Keratinocyte (primary cell): ENCODE measurements at regions not wholly inside any gene's neighbourhood (a gene's known extent, or its start where the extent isn't known, plus 50 kb on each side); places are given as distances from the start of the nearest gene placed in this dataset.

Source experiments
- DNase-seq: peaks from one replicate; pipeline ENCODE4 v3.0.0-alpha.2; 2011; ENCODE audit warnings: low read depth, missing footprints, low spot score
- FAIRE-seq: peaks from 2 replicates; lab custom pipeline; 2011; peaks lifted over from hg19 to GRCh38; lab: Jason Lieb, UNC
- H2AFZ ChIP-seq: 2 replicates; pipeline ENCODE4 v1.6.0; 2012; ENCODE audit warnings: low read length, control low read depth, inconsistent platforms; ENCODE audit not compliant: control insufficient read depth
- H3K27ac ChIP-seq: 2 replicates; pipeline ENCODE4 v1.5.1; 2011; ENCODE audit warnings: low read length; ENCODE audit not compliant: control insufficient read depth, insufficient read depth
- H3K27me3 ChIP-seq: 3 replicates; pipeline ENCODE4 v1.6.0; 2011; ENCODE audit warnings: low read length; ENCODE audit not compliant: control insufficient read depth, insufficient read depth; ENCODE audit errors: extremely low read depth
- H3K36me3 ChIP-seq, 2 experiments: 2 replicates in 1 of 2; 3 replicates in 1 of 2; pipeline ENCODE4 v1.5.1; 2011; ENCODE audit warnings: low read length in 2 of 2, mild to moderate bottlenecking in 1 of 2; ENCODE audit not compliant: control insufficient read depth in 2 of 2, insufficient read depth in 2 of 2; ENCODE audit errors: extremely low read depth in 1 of 2
- H3K4me1 ChIP-seq: 3 replicates; pipeline ENCODE4 v1.5.1; 2011; ENCODE audit warnings: low read length; ENCODE audit not compliant: control insufficient read depth, insufficient read depth; ENCODE audit errors: extremely low read depth
- H3K4me2 ChIP-seq: 3 replicates; pipeline ENCODE4 v1.6.0; 2011; ENCODE audit warnings: low read depth, low read length; ENCODE audit not compliant: control insufficient read depth, insufficient read depth; ENCODE audit errors: extremely low read depth
- H3K4me3 ChIP-seq, 3 experiments: fragments of 200-600 bp in 1 of 3; sonication (generic) in 1 of 3; 2 replicates in 2 of 3; 3 replicates in 1 of 3; pipeline ENCODE4 v1.5.1; 2011 to 2016; ENCODE audit warnings: low read length in 3 of 3, mild to moderate bottlenecking in 3 of 3, control low read depth in 2 of 3, inconsistent platforms in 1 of 3, low read depth in 1 of 3, mixed read lengths in 1 of 3, mixed run types in 1 of 3, moderate library complexity in 1 of 3; ENCODE audit not compliant: control insufficient read depth in 2 of 3, insufficient read depth in 2 of 3; ENCODE audit errors: extremely low read depth in 1 of 3
- H3K79me2 ChIP-seq: 2 replicates; pipeline ENCODE4 v1.6.0; 2012; ENCODE audit warnings: low read length; ENCODE audit not compliant: control insufficient read depth, insufficient read depth
- H3K9ac ChIP-seq: 3 replicates; pipeline ENCODE4 v1.6.0; 2011; ENCODE audit warnings: low read length; ENCODE audit not compliant: control insufficient read depth, insufficient read depth; ENCODE audit errors: extremely low read depth
- H3K9me1 ChIP-seq: 3 replicates; pipeline ENCODE4 v1.6.0; 2011; ENCODE audit warnings: low read length; ENCODE audit not compliant: control insufficient read depth, insufficient read depth; ENCODE audit errors: extremely low read depth
- H3K9me3 ChIP-seq: 2 replicates; pipeline ENCODE4 v1.5.1; 2012; ENCODE audit warnings: low read depth, low read length; ENCODE audit not compliant: control insufficient read depth
- H4K20me1 ChIP-seq: 3 replicates; pipeline ENCODE4 v1.6.0; 2011; ENCODE audit warnings: low read length; ENCODE audit not compliant: control insufficient read depth, insufficient read depth; ENCODE audit errors: extremely low read depth
- CTCF ChIP-seq, 3 experiments: IDR thresholded peaks in 1 of 3; conservative IDR thresholded peaks in 1 of 3; optimal IDR thresholded peaks in 1 of 3; 2 replicates in 2 of 3; 3 replicates in 1 of 3; pipeline versions ENCODE3 to v1.5.1; 2011; ENCODE audit warnings: low read length in 3 of 3, mild to moderate bottlenecking in 3 of 3, moderate library complexity in 2 of 3, control low read depth in 1 of 3, inconsistent platforms in 1 of 3; ENCODE audit not compliant: insufficient read depth in 2 of 3; ENCODE audit errors: extremely low read depth in 1 of 3
- EZH2 ChIP-seq: IDR thresholded peaks from one replicate; pipeline ENCODE4 v1.6.1; 2012; ENCODE audit warnings: inconsistent platforms, mild to moderate bottlenecking, low read length, moderate library complexity
- dilution Hi-C: fragments of 300-500 bp; cut with MboI; formaldehyde crosslinking; loops from one replicate; pipeline ENCODE4 v1.7.0; 2020; ENCODE audit warnings: low sequenced_read_pairs; ENCODE audit not compliant: extremely low pct_ligation_motif_present

GRCh38 chr18:76622651-76623050 lies 127.6 kb upstream of the ZNF516 start:
- FAIRE-seq (no peak), DNase-seq (no peak)
- Histone ChIP-seq H3K4me1 (peaks cover 26% of the 10 kb centered on the region), H3K4me2 (no peak overlapping the region), H3K4me3 (no peak overlapping the region), H3K79me2 (no peaks in the 10 kb centered on the region), H3K9ac (no peak overlapping the region), H4K20me1 (no peaks in the 10 kb centered on the region), H3K9me3 (no peaks in the 10 kb centered on the region), H3K27ac (no peak overlapping the region), H3K36me3 (no peaks in the 10 kb centered on the region), H2AFZ (no peak overlapping the region), H3K9me1 (no peaks in the 10 kb centered on the region), H3K27me3 (no peaks in the 10 kb centered on the region)
- TF ChIP-seq CTCF (optimal IDR thresholded peaks at IDR 0.05 in 1 of 3, IDR thresholded peaks at IDR 0.05 in 1 of 3, conservative IDR thresholded peaks at IDR 0.05 in 1 of 3; ENCODE audit: extremely low read depth in 1 of 3, insufficient read depth in 2 of 3, low read length in 3 of 3) = no peak
- dilution Hi-C loops = no loop called here

- Histone ChIP-seq H3K9me3 (no peaks in the 10 kb centered on the region), H3K27ac (peak overlapping the region; percentile 57), H3K36me3 (no peaks in the 10 kb centered on the region), H2AFZ (peak overlapping the region; percentile 83), H3K9me1 (no peaks in the 10 kb centered on the region), H4K20me1 (no peaks in the 10 kb centered on the region), H3K4me3 (peak overlapping the region in 1 of 3 experiments; percentile 30), H3K9ac (peak overlapping the region; percentile 34), H3K4me1 (peaks cover 26% of the 10 kb centered on the region), H3K4me2 (peak overlapping the region; percentile 87), H3K79me2 (no peaks in the 10 kb centered on the region), H3K27me3 (no peaks in the 10 kb centered on the region)
- dilution Hi-C loops = no loop called here
- DNase-seq (no peak), FAIRE-seq (peak; percentile 80)
- TF ChIP-seq CTCF (optimal IDR thresholded peaks at IDR 0.05 in 1 of 3, IDR thresholded peaks at IDR 0.05 in 1 of 3, conservative IDR thresholded peaks at IDR 0.05 in 1 of 3; ENCODE audit: extremely low read depth in 1 of 3, insufficient read depth in 2 of 3, low read length in 3 of 3) = no peak
- TF ChIP-seq EZH2 = no peak
Measured at GRCh38 chr18:76621782-76622495, 126.9 kb upstream of the ZNF516 start.
